ENCODE measurements at regions not wholly inside any gene's neighbourhood (a gene's known extent, or its start where the extent isn't known, plus 50 kb on each side); places are given as distances from the start of the nearest gene placed in this dataset.
"Not testable (repeated sequence)": the region's sequence is repeated elsewhere in the genome, so short reads cannot be mapped to it uniquely, and the experiment has no call there.

DNA sequence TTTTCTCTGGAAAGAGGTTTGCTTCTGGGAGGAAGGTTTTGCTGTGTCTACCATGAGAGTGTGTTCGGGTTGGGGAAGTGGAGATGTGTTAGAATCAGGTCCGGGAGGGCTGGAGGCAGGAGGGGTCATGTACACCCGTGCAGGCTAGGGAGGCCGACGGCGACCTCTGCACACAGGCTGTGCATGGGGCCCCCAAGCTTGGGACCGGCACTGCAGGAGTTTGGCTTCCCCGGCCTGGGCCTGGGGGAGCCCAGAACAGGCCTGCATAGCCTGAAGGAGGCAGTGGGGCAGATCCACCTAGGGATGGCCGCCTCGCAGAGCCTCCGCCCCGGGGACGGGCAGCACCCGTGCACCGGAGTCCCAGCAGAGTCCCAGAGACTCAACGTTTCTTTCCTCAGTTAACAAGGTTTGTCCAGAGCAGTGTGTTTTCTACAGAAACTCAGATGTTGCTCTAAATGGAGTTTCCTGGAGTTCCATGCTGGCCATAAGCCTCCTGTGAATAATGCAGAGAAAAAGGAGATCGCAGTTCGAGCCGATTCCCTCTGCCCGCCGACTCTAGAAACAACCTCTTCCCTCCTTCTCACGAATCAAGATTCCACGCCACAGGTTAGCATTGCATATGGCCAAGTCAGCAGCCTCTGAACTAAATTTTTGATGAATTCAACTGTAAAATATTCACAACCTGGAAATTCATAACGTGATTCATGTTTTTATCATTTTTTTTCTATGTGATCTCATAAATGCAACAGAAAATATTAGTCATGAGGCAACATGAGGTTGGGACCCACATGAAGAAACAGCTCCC, 427.3 kb downstream of the BRD1 start:
- no peaks in the 10 kb centered on the region for H3K27me3 ChIP-seq (ENCODE audit: control insufficient read depth in 1 of 2, insufficient read depth in 2 of 2, low read length in 2 of 2)
- H3K4me1 ChIP-seq (ENCODE audit: insufficient read depth, low read length) = no peaks in the 10 kb centered on the region
- no peak overlapping the region for H3K27ac ChIP-seq (ENCODE audit: low read depth, low read length)
- H3K9me3 ChIP-seq (ENCODE audit: low read length) = no peaks in the 10 kb centered on the region
- H3K9ac ChIP-seq (ENCODE audit: low read length) = no peak overlapping the region
- no peaks in the 10 kb centered on the region for H3K36me3 ChIP-seq (ENCODE audit: insufficient read depth, low read length)
- no peak overlapping the region for H3K4me3 ChIP-seq (ENCODE audit: low read depth in 1 of 2, low read length in 2 of 2)

- Histone ChIP-seq H3K4me3 (ENCODE audit: low read depth in 1 of 2, low read length in 2 of 2) (no peak overlapping the region), H3K4me1 (ENCODE audit: insufficient read depth, low read length) (no peaks in the 10 kb centered on the region), H3K27ac (ENCODE audit: low read depth, low read length) (no peak overlapping the region), H3K9ac (ENCODE audit: low read length) (no peak overlapping the region), H3K9me3 (ENCODE audit: low read length) (no peaks in the 10 kb centered on the region), H3K36me3 (ENCODE audit: insufficient read depth, low read length) (no peaks in the 10 kb centered on the region), H3K27me3 (ENCODE audit: control insufficient read depth in 1 of 2, insufficient read depth in 2 of 2, low read length in 2 of 2) (no peaks in the 10 kb centered on the region)
These were observed 429.0 kb downstream of the BRD1 start for GRCh38 chr22:49398646-49399045.

DNA sequence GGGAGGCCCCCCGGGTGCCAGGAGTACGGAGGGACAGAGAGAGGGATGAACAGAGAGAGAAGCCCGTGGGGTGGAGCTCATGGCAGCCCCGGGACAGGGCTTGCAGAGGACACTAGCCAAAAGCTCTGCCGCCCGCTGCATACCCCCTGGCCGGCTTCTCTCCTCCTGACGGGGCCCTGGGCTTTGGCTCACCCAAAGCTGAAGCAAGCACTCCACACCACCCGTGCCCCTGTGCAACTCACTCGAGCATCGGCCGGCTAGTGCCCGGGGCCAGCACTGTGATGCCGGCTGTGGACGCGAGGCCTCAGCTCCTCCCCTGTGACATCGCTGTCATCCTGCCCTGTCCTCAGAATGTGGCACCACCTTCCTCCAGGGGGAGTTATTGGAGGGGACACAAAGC, 429.6 kb downstream of the BRD1 start:
- H3K27ac ChIP-seq (ENCODE audit: low read depth, low read length) = no peak overlapping the region
- no peaks in the 10 kb centered on the region for H3K27me3 ChIP-seq (ENCODE audit: control insufficient read depth in 1 of 2, insufficient read depth in 2 of 2, low read length in 2 of 2)
- no peaks in the 10 kb centered on the region for H3K4me1 ChIP-seq (ENCODE audit: insufficient read depth, low read length)
- H3K4me3 ChIP-seq (ENCODE audit: low read depth in 1 of 2, low read length in 2 of 2) = no peak overlapping the region
- no peaks in the 10 kb centered on the region for H3K9me3 ChIP-seq (ENCODE audit: low read length)
- H3K36me3 ChIP-seq (ENCODE audit: insufficient read depth, low read length) = no peaks in the 10 kb centered on the region
- H3K9ac ChIP-seq (ENCODE audit: low read length) = no peak overlapping the region

- Histone ChIP-seq H3K27ac (ENCODE audit: low read depth, low read length) (no peak overlapping the region), H3K9ac (ENCODE audit: low read length) (no peak overlapping the region), H3K4me1 (ENCODE audit: insufficient read depth, low read length) (no peaks in the 10 kb centered on the region), H3K36me3 (ENCODE audit: insufficient read depth, low read length) (no peaks in the 10 kb centered on the region), H3K4me3 (ENCODE audit: low read depth in 1 of 2, low read length in 2 of 2) (no peak overlapping the region), H3K9me3 (ENCODE audit: low read length) (no peaks in the 10 kb centered on the region), H3K27me3 (ENCODE audit: control insufficient read depth in 1 of 2, insufficient read depth in 2 of 2, low read length in 2 of 2) (no peaks in the 10 kb centered on the region)
These were observed 430.9 kb downstream of the BRD1 start for GRCh38 chr22:49396817-49397216.

- no peak overlapping the region for H3K4me3 ChIP-seq (ENCODE audit: low read depth in 1 of 2, low read length in 2 of 2)
- H3K27me3 ChIP-seq (ENCODE audit: control insufficient read depth in 1 of 2, insufficient read depth in 2 of 2, low read length in 2 of 2) = peaks cover 0 to 4% of the 10 kb centered on the region in 2 donors
- no peaks in the 10 kb centered on the region for H3K4me1 ChIP-seq (ENCODE audit: insufficient read depth, low read length)
- H3K27ac ChIP-seq (ENCODE audit: low read depth, low read length) = no peak overlapping the region
- no peaks in the 10 kb centered on the region for H3K36me3 ChIP-seq (ENCODE audit: insufficient read depth, low read length)
- H3K9ac ChIP-seq (ENCODE audit: low read length) = no peak overlapping the region
- no peaks in the 10 kb centered on the region for H3K9me3 ChIP-seq (ENCODE audit: low read length)
These were observed 432.1 kb downstream of the BRD1 start for GRCh38 chr22:49395617-49396016.

- not testable (repeated sequence) for H3K27ac ChIP-seq (ENCODE audit: low read depth, low read length); H3K9me3 ChIP-seq (ENCODE audit: low read length); H3K27me3 ChIP-seq (ENCODE audit: control insufficient read depth in 1 of 2, insufficient read depth in 2 of 2, low read length in 2 of 2); H3K4me3 ChIP-seq (ENCODE audit: low read depth in 1 of 2, low read length in 2 of 2); H3K4me1 ChIP-seq (ENCODE audit: insufficient read depth, low read length); H3K9ac ChIP-seq (ENCODE audit: low read length); H3K36me3 ChIP-seq (ENCODE audit: insufficient read depth, low read length)
These were observed 432.6 kb downstream of the BRD1 start for GRCh38 chr22:49395062-49395461.

- H3K9me3 ChIP-seq (ENCODE audit: low read length) = no peaks in the 10 kb centered on the region
- no peaks in the 10 kb centered on the region for H3K4me1 ChIP-seq (ENCODE audit: insufficient read depth, low read length)
- no peak overlapping the region for H3K4me3 ChIP-seq (ENCODE audit: low read depth in 1 of 2, low read length in 2 of 2)
- H3K9ac ChIP-seq (ENCODE audit: low read length) = no peak overlapping the region
- no peak overlapping the region for H3K27ac ChIP-seq (ENCODE audit: low read depth, low read length)
- H3K27me3 ChIP-seq (ENCODE audit: control insufficient read depth in 1 of 2, insufficient read depth in 2 of 2, low read length in 2 of 2) = peaks cover 0 to 4% of the 10 kb centered on the region in 2 donors
- no peaks in the 10 kb centered on the region for H3K36me3 ChIP-seq (ENCODE audit: insufficient read depth, low read length)
These were observed 433.4 kb downstream of the BRD1 start for GRCh38 chr22:49394116-49394785.

DNA sequence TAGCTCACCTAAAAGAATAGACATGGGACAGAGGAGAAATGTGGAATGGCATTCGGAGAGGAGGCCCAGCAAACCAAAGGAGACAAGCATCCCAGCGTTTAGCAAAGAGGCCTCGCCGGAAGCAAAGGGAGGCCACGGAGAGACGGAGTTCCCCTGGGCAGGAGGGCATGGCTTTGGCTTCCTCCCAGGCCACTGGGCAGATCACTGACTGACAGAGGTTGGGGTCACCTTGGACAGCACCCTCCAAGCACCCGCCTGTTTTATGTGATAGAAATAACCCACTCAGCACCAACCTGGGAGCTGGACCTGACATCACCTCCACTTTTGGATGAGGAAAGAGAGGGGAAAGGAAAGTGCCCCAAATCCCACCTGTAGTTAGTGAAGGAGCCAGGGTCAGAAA, 434.1 kb downstream of the BRD1 start:
- Histone ChIP-seq H3K27me3 (ENCODE audit: control insufficient read depth in 1 of 2, insufficient read depth in 2 of 2, low read length in 2 of 2) (peaks cover 0 to 4% of the 10 kb centered on the region in 2 donors), H3K4me1 (ENCODE audit: insufficient read depth, low read length) (no peaks in the 10 kb centered on the region), H3K9ac (ENCODE audit: low read length) (no peak overlapping the region)

GRCh38 chr22:49392841-49393510, 434.7 kb downstream of the BRD1 start:
- Histone ChIP-seq H3K9me3 (ENCODE audit: low read length) (no peaks in the 10 kb centered on the region), H3K9ac (ENCODE audit: low read length) (no peak overlapping the region), H3K36me3 (ENCODE audit: insufficient read depth, low read length) (no peaks in the 10 kb centered on the region), H3K4me1 (ENCODE audit: insufficient read depth, low read length) (no peaks in the 10 kb centered on the region), H3K4me3 (ENCODE audit: low read depth in 1 of 2, low read length in 2 of 2) (no peak overlapping the region), H3K27me3 (ENCODE audit: control insufficient read depth in 1 of 2, insufficient read depth in 2 of 2, low read length in 2 of 2) (peaks cover 0 to 4% of the 10 kb centered on the region in 2 donors), H3K27ac (ENCODE audit: low read depth, low read length) (no peak overlapping the region)

More for the DNA sequence above, 434.1 kb downstream of the BRD1 start:
- no peak overlapping the region for H3K27ac ChIP-seq (ENCODE audit: low read depth, low read length)
- H3K36me3 ChIP-seq (ENCODE audit: insufficient read depth, low read length) = no peaks in the 10 kb centered on the region
- H3K9me3 ChIP-seq (ENCODE audit: low read length) = no peaks in the 10 kb centered on the region
- H3K4me3 ChIP-seq (ENCODE audit: low read depth in 1 of 2, low read length in 2 of 2) = no peak overlapping the region

- Histone ChIP-seq H3K4me3 (ENCODE audit: low read depth in 1 of 2, low read length in 2 of 2) (no peak overlapping the region), H3K4me1 (ENCODE audit: insufficient read depth, low read length) (no peaks in the 10 kb centered on the region), H3K27me3 (ENCODE audit: control insufficient read depth in 1 of 2, insufficient read depth in 2 of 2, low read length in 2 of 2) (peaks cover 0 to 4% of the 10 kb centered on the region in 2 donors), H3K9me3 (ENCODE audit: low read length) (no peaks in the 10 kb centered on the region), H3K36me3 (ENCODE audit: insufficient read depth, low read length) (no peaks in the 10 kb centered on the region), H3K9ac (ENCODE audit: low read length) (no peak overlapping the region), H3K27ac (ENCODE audit: low read depth, low read length) (no peak overlapping the region)
These were observed 435.4 kb downstream of the BRD1 start for GRCh38 chr22:49392247-49392646.

- H3K27ac ChIP-seq (ENCODE audit: low read depth, low read length) = no peak overlapping the region
- no peak overlapping the region for H3K4me3 ChIP-seq (ENCODE audit: low read depth in 1 of 2, low read length in 2 of 2)
- peaks cover 0 to 4% of the 10 kb centered on the region in 2 donors for H3K27me3 ChIP-seq (ENCODE audit: control insufficient read depth in 1 of 2, insufficient read depth in 2 of 2, low read length in 2 of 2)
- no peaks in the 10 kb centered on the region for H3K9me3 ChIP-seq (ENCODE audit: low read length)
- H3K9ac ChIP-seq (ENCODE audit: low read length) = no peak overlapping the region
- H3K36me3 ChIP-seq (ENCODE audit: insufficient read depth, low read length) = no peaks in the 10 kb centered on the region
- H3K4me1 ChIP-seq (ENCODE audit: insufficient read depth, low read length) = no peaks in the 10 kb centered on the region
These were observed 436.2 kb downstream of the BRD1 start for GRCh38 chr22:49391436-49391835.
